ENCODE measurements at regions not wholly inside any gene's neighbourhood (a gene's known extent, or its start where the extent isn't known, plus 50 kb on each side); places are given as distances from the start of the nearest gene placed in this dataset.

DNA sequence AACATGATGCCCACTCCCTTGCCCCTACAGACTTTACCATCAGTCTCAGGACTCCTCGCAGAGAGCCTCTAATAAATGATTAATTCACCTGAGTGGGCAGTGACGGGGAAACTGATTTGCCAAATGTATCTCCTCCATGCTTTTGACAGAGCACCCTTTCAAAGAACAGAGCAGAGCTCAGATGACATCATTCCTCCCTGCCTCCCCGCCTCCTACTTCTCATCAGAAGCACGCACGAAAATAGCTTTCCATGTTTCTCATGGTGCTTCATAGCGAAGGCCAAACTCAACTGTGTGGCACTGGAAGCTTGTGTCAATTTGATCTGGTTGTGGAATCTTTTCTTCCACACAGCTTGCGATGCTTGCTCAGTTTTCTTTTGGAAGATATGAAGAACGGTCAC is 442.5 kb downstream of the RPS24 start:
- DNase-seq (ENCODE audit: low read depth, low spot score), result no peak

DNA sequence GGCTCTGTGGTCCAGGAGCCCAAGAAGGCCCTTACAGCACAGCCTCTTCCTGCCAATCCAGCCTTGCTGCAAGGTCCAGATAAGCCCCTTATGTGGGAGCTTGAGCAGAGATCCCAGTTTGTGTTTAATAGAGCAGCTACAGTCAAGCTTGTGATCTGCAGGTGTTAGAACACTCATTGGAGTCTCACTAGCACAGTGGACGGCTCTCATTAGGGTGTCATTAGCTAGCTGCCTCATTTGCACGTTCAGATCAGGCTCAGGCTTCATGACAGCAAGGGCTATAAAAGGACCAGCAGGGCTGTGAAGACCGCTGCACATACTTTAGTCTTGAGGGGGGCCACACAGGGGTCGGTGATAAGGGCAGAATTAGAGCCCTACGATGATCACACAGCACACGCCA is 443.2 kb downstream of the RPS24 start:
- no peak for DNase-seq (ENCODE audit: low read depth, low spot score)

DNA sequence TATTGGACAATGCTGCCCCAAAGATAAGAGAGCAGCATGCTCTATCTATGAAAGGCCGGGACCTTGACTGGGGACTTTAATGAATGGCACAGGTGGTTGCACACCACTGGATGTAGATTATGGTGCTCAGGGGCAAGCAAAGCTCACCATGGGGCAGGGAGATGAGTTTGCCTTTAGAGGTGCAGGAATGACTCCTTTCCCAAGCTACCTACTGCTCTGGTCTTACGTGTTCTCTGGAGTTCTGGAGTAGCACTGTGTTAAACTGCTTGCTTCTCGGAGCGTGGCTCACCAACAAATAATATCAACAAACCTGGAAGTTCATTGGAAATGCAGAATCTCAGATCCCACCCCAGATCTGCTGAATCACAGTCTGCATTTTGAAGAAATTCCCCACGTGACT is 445.3 kb downstream of the RPS24 start:
- DNase-seq (ENCODE audit: low read depth, low spot score), result no peak

DNA sequence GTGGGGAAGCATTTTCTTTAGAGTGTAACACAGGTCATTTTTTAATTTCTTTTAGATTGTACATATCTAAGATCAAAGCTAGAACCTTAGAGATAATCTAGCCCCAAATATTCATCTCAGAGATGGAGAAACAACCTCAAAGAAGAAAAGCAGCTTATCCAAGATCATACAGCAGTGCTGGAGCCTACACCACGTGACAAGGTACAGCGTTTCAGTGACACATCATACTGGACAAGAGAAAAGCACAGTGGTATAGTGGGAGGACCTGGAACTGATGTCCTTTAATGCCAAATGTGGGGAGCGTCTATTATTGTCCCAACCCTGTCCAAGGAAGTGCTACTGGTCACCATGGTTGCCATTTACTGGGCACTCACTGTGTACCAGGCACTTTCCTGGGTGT is 445.8 kb downstream of the RPS24 start:
- no peak for DNase-seq (ENCODE audit: low read depth, low spot score)

DNA sequence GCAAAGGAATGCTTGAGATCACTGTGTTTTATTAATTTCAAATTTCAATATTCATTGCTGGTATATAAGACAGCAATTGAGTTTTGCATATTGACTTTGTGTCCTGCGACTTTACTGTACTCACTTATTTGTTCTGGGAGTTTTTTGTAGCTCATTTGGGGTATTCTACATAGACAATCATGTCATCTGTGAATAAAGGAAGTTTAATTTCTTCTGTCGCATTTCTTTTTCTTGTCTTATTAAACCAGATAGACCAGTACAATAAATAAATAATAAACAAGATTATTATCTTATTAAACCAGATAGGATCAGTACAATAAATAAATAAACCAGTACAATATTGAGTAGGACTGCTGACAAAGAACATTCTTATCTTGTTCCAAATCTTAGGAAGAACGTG is 448.2 kb downstream of the RPS24 start:
- no peak for DNase-seq (ENCODE audit: low read depth, low spot score)

DNA sequence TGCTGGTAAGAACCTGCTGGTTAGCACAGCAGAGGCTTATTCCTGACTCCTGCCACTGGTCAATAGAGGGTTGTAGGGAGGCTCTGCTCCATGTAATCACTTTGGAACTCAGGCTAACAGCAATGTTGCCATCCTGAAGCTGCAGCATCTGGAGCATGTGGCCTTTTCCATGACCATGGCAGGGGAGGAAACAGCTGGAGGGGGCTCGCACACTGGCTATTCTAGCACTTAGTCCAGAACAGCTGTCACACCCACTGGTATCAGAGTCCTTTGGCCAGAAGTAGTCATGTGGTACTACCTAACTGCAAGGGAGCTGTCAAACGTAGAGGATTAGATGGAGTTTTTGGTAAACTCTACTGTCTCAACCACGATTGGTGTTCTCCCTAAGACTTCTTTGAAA is 450.0 kb downstream of the RPS24 start:
- DNase-seq (ENCODE audit: low read depth, low spot score), result no peak

DNA sequence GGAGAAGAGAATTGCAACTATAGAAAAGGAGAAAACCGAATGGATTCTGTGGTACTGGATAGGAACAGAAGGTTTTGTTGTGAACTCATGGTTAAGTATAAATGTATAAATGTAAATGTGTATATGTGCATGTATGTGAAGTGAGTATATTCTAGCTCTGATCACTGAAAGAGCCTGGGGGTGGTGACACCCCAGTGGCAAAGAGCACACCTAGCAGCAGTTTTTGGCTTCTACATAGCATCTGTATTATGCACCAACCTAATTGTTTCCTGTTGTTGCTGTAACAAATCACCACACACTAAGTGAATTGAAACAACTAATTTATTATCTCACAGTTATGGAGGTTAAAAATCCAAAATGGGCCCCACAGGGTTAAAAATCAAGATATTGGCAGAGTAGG is 455.4 kb downstream of the RPS24 start:
- DNase-seq (ENCODE audit: low read depth, low spot score), result no peak

DNA sequence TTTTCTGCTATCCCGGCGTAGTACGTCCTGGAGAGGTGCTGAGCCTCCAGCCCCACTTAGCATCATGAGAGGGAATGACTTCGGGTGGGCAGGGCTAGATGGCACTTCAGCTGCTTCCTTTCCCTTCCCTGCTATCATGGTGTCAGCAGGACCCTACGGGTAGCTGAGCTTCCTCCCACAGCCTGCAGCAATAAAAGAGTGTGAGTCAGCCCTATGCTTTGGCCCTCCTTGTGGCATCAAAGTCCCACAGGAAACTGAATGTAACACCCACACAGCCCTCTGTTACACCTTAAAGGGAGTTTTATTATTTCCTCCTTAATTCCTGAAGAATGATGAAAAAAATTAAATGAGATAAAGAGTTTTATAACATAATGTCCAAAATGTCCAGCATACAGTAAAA is 458.1 kb downstream of the RPS24 start:
- no peak for DNase-seq (ENCODE audit: low read depth, low spot score)

DNA sequence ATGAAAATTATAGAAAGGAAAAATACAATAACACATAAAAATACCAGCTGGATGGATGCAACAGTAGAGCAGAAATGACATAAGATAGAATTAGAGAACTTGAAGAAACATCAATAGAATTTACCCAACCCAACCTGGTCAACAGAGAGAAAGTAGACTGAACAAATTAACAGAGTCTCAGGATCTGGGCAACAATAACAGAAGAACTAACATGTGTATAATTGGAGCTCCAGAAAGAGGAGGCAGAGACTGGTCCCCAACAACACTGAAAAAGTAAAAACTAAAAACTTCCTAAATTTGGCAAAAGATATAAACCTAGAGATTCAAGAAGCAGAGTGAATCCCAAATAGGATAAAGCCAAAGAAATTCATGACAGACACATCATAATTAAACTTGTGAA is 458.8 kb downstream of the RPS24 start:
- no peak for DNase-seq (ENCODE audit: low read depth, low spot score)

DNA sequence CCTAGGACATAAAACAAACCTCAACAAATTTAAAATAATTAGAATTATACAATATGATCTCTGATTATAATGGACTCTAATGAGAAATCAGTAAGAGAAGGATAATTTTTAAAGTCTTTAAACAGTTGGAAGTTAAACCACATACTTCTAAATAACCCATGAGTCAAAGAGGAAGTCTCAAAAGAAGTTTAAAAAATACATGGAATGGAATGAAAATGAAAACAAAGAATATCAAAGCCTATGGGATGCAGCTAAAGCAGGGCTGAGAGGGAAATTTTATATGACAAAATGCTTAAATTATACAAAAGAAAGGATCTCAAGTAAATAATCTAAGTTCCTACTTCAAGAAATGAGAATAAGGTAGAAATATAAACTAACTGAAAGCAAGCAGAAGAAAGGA is 460.5 kb downstream of the RPS24 start:
- no peak for DNase-seq (ENCODE audit: low read depth, low spot score)

DNA sequence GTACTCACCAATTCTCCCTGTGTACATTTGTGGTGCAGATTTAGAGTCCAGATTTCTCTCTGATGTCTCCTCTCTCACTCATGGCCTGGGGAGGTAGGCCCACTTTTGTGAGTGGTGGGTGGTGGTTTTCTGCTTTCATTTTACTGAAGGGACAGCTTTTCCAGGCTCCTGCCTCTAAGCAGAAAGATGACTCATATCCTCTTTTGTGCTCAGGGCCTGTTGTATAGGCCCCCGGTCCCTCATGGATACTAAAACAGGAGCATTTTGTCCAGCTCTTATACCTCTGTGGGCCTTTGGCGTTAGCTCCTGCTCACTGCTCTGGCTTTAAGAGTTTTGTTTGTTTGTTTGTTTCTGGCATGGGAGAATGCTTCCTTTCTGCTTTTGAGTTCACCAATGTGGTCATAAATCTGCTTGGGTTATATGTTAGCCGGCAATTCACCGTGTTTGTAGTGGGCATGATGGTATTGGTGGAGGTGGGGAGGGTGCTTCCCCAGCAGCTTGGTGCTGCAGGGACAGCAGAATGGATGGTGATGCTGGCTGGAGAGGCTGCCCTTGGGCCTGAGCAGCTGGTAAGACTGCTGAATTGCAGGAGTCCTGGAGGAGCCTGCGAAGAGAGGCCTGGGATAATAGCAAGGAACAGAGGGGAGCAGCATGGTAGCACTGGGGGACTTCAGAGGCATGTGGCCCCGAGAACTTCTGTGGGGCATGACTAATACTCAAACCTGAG is 468.7 kb downstream of the RPS24 start:
- no peak for DNase-seq (ENCODE audit: low read depth, low spot score)

DNA sequence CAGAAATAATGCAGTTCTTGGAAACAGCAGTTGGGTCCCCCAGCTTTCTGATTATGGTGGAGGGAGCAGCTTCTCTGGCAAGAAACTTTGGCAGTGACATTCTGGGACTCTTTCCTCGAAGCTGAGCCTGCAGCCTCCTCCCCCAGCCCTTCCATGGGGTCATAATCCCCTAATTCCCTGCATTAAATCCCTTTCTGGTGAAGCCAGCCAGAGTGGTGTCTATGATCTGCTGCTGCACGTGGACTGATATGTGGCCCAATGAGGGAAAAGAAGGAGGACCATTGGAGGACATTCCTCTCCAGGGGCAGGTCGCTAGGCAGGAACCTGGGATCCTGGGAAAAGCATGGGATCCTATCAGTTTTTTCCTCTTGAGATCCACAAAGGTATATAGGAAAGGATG is 470.5 kb downstream of the RPS24 start:
- no peak for DNase-seq (ENCODE audit: low read depth, low spot score)

DNA sequence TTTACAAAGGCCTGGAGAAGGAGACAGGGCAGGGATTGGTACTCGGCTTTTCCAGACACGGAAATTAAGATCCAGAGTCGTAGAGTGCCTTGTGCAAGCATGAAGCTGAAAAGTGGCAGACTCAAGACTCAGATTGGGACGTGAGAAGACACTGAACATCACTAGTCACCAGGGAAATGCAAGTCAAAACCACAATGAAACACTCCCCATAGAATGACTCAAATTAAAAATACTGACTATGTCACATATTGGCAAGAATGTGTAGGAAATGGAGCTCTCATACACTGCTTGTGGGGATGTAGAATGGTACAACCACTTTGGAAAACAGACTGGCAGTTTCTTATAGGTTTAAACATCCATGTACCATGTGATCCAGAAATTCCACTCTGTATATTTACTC is 472.0 kb downstream of the RPS24 start:
- no peak for DNase-seq (ENCODE audit: low read depth, low spot score)

DNA sequence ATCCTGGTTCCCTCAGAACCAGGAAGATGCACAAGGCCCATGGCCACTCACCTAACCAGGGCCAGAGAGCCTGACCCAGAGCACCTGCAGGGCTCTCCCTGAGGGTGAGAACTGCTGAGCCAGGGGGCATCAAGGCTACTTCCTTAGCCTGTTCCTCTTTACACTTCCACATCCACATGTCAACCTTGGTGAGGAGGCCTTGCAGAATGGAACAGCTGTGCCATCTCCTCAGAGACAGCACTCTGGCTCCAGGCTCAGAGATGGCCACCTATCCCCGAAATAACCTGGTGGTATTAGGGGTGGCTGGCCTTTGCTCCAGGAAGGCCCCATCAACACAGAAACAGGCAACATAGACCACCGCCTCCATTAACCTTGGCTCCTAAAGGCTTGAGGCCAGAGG is 473.0 kb downstream of the RPS24 start:
- no peak for DNase-seq (ENCODE audit: low read depth, low spot score)

DNA sequence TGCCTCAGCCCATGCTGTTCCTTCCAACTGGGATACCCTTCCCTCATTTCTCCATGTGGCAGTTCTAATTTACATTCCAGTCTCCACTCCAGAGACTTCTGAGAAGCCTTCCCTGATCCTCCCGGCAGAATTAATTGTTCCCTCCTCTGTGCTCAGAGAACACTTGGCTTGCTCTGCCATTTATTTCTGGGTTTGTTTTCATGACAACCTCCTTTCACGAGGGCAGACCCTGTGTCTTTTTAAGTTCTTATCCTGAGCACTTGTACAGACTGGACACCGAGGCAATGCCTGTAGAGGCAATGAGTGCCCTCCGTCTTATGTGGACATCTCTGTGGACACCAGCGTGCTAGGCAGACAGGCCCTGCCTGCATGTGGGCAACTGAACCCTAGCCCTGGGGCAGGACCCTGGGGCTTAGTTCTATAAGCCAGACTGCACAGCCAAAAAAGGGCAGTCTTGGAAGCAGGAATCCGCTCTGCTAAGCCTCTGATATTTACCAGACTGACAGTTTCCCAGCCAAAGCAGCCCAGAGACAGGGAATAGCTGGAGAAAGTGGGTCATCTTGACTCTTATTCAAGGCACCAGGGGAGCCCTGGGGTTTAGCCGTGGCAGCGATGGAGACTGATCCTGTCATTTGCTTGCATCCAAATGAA is 474.0 kb downstream of the RPS24 start:
- DNase-seq (ENCODE audit: low read depth, low spot score), result no peak

DNA sequence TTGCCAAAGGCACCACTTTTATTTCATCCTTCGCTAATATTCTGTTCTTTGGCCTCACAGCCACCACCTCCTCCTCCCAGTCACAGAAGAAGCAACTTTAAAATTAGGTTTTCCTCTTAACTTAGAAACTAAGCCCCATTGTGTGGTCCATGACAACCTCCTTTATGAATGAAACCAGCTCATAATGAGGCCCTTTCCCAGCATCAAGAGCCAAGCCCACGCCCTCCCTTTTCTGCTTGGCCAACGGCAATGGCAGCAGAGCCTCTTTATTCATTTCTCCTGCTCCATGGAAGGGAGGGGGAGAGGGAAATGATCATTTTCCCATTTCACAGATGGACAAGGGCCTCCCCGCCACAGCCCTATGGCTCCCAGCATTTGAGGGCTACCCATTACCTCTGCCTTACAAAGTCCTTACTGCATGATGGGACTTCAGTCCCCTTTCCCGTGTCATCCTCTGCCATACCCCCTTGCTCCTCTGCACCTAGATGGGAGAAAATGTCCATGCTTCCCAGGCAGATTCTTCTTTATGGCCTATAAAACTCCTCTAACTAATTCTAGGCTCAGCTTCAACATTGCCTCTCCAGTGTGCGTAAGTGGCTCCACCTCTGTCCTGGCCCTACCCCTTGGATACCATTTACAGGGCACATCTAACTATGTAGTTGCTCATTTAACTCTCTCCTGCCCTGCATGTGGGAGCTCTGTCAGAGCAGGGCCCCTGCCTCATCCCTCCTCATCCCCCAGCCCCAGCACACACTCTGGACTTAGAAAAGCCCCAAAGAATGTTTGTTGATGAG is 475.5 kb downstream of the RPS24 start:
- DNase-seq (ENCODE audit: low read depth, low spot score), result no peak

DNA sequence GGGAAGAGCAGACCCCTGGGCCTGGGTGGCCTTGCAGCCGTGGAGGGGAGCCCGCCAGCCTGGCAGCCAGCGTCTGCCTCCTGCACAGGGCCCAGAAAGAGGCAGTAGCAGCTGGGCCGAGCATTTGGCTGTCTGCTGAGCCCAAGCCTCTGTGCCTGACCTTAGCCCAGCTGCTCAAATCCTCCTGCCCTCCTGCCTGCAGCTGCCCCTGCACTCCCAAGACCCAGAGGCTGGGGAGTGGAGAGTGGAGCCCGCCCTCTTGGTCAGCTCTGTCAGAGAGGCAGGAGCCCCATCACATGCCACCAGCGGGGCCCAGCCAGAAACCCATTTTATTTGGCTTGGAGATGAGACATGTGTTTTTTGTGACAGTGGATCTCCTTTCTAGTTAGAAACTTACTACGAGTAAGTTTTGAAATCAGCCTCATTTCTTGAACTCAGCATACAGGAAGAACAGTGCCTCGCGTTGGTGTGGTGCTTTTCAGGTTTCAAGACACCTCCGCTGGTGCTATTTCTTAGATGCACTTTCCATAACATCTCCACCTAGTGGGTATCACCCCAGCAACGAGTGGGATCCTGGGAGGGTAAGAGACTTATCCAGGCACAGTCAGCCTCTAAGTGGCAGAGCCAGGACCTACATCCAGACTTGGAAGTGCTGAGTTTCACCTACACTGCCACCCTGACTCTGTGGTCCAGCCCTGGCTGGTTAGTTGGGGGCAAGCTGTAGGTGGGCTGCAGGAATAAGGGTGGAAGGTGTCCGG is 477.1 kb downstream of the RPS24 start:
- DNase-seq (ENCODE audit: low read depth, low spot score), result no peak

DNA sequence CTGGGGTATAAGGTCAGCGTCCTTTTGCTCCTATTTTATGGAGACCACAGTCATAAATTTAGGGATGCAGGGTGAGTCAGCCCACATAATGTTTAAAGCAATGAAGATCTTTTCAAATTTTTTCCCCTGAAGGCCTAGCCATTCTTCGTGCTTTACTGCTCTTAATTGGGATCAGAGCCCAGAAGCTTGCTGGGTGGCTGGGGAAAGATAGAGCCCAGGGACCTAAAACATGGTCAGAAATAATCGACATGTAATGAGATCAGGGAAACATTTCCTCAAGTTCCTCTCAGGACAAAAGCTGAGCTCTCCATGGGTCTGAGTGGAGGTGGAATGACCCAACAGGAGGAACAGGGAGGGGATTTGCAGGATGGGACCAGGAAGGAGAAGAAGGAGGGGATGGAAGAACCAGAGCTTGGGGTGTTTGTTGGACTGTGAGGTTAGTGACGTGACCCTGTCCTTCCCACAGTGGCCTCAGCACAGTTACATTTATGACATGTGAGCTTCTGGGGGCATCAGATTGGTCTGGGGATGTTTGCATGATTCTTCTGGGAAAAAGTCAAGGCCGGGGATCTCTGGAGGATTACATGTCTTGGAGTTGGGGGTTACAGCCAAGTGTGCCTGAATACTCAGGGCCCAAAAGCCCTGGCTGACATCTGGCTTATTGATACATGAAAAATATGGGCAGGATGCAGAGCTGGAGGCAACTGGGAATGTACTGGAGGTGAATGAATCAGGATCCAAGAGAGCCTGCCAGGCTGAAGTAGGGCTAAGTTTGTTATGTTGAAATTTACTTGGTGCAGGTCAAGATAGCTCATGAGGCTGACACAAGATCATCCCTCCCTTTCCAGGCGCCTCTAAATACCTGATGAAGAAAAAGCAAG is 477.9 kb downstream of the RPS24 start:
- DNase-seq (ENCODE audit: low read depth, low spot score), result no peak

DNA sequence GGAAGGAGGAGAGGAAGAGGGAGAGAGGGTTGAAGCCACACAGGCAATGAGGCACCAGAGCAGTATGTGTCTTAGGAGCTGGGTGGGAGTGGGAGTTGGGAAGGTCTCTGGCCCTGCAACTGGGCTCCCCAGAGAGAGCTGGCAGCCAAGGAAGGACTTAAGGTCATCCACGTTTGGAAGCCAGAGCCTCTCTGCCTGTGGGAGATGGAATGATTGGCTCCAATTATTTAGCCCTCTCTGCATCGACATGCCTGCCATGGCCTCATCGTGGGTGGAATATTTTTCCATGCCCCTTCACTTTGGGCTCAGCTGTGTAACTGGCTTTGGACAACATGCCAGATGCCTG is 478.5 kb downstream of the RPS24 start:
- no peak for DNase-seq (ENCODE audit: low read depth, low spot score)

DNA sequence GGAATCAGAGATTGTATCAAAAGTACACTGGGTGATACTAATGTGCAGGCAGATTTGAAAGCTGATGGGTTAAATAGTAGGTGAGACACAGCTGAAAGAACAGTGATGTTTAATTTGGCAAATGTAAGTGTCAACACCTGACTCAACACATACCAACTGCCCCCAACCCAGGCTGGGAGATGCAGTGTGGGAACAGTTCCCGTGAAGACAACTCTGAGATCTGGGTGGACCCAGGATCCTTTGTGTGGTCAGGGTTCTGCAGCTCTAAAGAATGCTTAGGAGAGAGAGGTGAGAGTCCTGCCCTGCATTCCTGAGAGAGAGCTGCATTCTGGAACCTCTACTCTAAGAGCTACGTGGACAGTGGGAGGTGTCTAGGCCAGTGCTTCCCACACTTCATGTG is 479.7 kb downstream of the RPS24 start:
- no peak for DNase-seq (ENCODE audit: low read depth, low spot score)

DNA sequence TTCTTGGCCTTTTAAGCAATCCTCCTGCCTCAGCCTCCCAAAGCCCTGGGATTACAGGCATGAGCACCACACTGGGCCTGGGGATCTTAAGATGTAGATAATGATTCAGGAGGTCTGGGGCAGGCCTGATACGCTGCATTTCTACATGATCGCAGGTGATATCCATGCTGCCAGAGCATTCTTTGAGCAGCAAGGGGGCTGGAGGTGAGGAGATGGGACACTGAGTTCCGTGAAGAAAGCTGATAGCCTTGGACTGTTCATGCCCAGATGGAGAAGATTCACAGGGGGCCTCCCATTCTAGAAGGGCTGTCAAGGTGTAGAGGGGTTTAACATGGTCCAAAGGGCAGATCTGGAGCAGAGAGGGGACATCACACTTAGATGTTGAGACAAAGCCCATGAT is 480.3 kb downstream of the RPS24 start:
- no peak for DNase-seq (ENCODE audit: low read depth, low spot score)

Data from brain pericyte (primary cell).